ENCODE measurements at regions not wholly inside any gene's neighbourhood (a gene's known extent, or its start where the extent isn't known, plus 50 kb on each side); places are given as distances from the start of the nearest gene placed in this dataset.

DNA sequence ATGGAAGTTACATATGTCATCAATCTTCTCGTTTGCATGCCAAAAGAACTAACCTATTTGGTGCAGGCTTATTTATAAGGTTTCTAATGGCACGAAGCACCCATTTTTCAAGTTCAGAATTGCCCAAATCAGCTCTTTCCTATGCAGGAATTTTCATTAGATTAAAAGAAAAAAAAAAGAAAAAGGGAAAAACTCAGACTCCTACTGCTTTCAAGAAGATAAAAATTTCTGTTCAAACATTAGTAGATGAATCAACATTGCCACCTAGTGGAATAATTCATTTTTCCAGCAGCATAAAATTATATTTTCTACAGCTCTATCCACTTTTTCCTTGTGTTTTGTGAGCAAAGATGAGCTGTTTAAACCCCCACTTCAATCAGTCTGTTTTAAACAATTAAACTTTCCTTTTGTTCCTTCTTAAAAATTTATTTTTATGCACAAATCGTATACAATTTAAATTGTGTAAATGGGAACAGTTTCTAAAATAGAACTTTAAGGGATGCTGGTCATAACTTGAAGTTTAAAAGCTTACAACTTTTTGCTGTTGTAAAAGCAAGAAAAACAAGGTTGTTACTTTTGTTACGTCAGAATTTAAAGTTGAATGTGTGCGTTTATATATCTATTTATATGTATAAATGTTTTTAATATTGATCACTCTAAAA lies 309.9 kb downstream of the ARAP2 start:
- ChIA-PET CTCF (interaction anchor here (0.6 to 1.3 kb wide), 2 partner anchors 10 to 60 kb away, joined by 3 read pairs; no protein-coding TSS in a partner anchor), POLR2A (no interaction called here)
- no peak overlapping the region for H3K4me3 ChIP-seq (ENCODE audit: low read depth, low read length)

DNA sequence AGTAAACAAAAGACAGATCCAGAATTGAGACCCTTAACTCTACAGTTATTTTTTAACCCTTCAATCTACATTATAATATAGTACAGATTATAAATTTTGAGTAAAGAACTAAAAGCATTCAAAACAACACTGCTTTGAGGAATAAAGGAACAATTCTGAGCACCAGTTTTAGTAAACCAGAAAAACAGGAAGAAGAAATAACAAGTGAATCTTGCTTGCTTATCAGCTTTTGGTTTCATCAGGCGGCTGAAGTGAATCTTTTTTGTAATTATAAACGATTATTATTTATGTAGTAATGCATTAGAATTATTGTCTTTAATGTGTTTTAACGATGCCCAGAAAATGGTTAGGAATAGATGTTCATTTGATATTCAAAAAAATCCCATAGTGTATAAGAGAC lies 305.4 kb downstream of the ARAP2 start:
- H3K4me3 ChIP-seq (ENCODE audit: low read depth, low read length): no peak overlapping the region
- ChIA-PET POLR2A (no interaction called here), CTCF (no interaction called here)

More for the DNA sequence above, 309.9 kb downstream of the ARAP2 start:
- TF ChIP-seq, protein P1, sequence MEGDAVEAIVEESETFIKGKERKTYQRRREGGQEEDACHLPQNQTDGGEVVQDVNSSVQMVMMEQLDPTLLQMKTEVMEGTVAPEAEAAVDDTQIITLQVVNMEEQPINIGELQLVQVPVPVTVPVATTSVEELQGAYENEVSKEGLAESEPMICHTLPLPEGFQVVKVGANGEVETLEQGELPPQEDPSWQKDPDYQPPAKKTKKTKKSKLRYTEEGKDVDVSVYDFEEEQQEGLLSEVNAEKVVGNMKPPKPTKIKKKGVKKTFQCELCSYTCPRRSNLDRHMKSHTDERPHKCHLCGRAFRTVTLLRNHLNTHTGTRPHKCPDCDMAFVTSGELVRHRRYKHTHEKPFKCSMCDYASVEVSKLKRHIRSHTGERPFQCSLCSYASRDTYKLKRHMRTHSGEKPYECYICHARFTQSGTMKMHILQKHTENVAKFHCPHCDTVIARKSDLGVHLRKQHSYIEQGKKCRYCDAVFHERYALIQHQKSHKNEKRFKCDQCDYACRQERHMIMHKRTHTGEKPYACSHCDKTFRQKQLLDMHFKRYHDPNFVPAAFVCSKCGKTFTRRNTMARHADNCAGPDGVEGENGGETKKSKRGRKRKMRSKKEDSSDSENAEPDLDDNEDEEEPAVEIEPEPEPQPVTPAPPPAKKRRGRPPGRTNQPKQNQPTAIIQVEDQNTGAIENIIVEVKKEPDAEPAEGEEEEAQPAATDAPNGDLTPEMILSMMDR (IDR thresholded peaks at IDR 0.05; ENCODE audit: insufficient read depth, low read length, missing control alignments): no peak
- DNase-seq (ENCODE audit: low read depth, low spot score): no peak

DNA sequence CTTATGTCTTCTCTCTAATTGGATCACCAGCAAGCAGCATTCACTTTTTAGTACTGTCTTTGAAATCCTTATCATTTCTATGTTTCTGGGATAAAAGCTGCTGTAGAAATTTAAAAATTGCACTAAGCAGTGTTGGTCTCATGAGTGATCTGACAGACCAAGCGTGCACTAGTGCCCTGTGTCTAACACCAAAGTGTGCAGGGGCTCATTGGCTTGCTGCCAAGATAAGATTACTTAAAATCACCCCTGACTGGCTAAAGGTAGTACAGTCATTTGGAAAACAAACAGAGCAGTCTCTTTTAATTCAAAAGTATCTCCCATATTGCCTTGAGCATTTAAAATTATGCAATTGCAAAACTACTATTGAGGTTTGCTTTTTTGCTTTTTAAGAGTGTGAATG lies 304.6 kb downstream of the ARAP2 start:
- TF ChIP-seq, protein P1 (IDR thresholded peaks at IDR 0.05; ENCODE audit: insufficient read depth, low read length, missing control alignments): no peak
- DNase-seq (ENCODE audit: low read depth, low spot score): no peak
- no peak overlapping the region for H3K4me3 ChIP-seq (ENCODE audit: low read depth, low read length)
- ChIA-PET POLR2A (no interaction called here), CTCF (no interaction called here)

More for the DNA sequence above, 305.4 kb downstream of the ARAP2 start:
- no peak for DNase-seq (ENCODE audit: low read depth, low spot score)
- TF ChIP-seq, protein P1 (IDR thresholded peaks at IDR 0.05; ENCODE audit: insufficient read depth, low read length, missing control alignments): no peak

DNA sequence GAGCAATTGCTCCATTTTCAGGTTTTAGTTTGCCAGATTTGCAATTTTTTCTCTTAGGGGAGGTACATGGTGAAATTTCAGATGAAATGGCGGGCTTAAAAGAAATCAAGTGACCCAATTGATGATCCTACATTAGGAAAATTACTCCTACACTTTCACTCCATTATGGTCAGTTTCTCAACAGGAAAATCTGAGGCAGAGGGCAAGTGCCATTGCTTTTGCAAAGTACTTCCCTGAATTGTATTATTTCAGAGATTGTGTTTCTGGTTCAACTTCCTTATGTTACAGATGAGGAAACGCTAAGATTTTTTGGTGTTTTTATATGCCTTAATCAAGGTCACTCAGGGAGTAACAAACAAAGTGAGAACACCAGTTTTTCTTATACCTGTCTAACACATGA lies 302.2 kb downstream of the ARAP2 start:
- no peak overlapping the region for H3K4me3 ChIP-seq (ENCODE audit: low read depth, low read length)
- ChIA-PET CTCF (no interaction called here), POLR2A (no interaction called here)
- TF ChIP-seq, protein P1 (IDR thresholded peaks at IDR 0.05; ENCODE audit: insufficient read depth, low read length, missing control alignments): no peak
- no peak for DNase-seq (ENCODE audit: low read depth, low spot score)

DNA sequence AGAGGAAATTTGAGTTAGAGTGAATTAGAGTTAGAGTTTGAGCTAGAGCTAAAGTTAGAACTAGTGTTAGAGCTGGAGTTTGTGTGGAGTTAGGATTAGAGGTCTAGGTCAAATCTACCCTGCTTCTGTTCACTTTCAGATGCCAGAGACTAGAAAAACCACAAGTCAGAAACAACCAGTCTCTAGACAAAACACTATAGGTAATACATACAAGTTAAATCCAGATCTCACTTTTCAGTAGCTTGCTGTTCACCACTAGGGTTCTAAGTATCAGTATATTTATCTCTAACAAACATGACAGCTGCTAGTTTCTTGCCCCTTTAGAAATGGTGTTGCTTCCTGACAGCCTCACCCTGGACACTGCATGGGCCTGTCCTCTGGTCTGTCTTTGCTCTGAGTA lies 300.7 kb downstream of the ARAP2 start:
- TF ChIP-seq, protein P1 (IDR thresholded peaks at IDR 0.05; ENCODE audit: insufficient read depth, low read length, missing control alignments): no peak
- no peak overlapping the region for H3K4me3 ChIP-seq (ENCODE audit: low read depth, low read length)
- ChIA-PET CTCF (no interaction called here), POLR2A (no interaction called here)
- DNase-seq (ENCODE audit: low read depth, low spot score): no peak

DNA sequence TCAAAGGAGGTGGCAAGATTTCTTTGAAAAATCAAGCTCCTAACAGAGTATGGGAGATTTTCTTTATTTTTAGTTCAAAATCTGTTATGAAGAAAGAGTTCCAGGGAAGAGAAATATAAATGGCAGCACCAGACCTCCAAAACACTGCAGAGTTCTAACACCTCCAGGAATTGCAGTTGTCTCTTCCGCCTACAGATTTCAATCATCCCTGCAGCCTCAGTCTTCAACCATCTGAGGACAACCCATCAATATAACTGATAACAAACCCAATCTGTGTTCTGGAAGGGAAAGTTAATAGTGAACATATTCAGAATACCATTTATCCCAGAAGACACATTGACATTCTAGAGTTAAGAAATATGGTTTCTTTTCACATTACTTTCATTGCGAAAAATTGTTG lies 296.1 kb downstream of the ARAP2 start:
- no peak for DNase-seq (ENCODE audit: low read depth, low spot score)
- POLR2A ChIA-PET: no interaction called here
- TF ChIP-seq, protein P1 (IDR thresholded peaks at IDR 0.05; ENCODE audit: insufficient read depth, low read length, missing control alignments): no peak
- H3K4me3 ChIP-seq (ENCODE audit: low read depth, low read length): no peak overlapping the region
- CTCF ChIA-PET: no interaction called here
